DND-41 (cell line): ENCODE measurements at regions not wholly inside any gene's neighbourhood (a gene's known extent, or its start where the extent isn't known, plus 50 kb on each side); places are given as distances from the start of the nearest gene placed in this dataset.

Source experiments
- CTCF ChIP-seq: IDR thresholded peaks from 2 replicates; pipeline ENCODE4 v1.5.1; 2012; ENCODE audit warnings: borderline replicate concordance, low read length, moderate library complexity, mild to moderate bottlenecking; ENCODE audit not compliant: poor library complexity, severe bottlenecking; ENCODE audit errors: extremely low read depth
- EZH2 ChIP-seq: IDR thresholded peaks from 3 replicates; pipeline ENCODE4 v1.6.1; 2012; ENCODE audit warnings: borderline replicate concordance, low read depth, mild to moderate bottlenecking, moderate library complexity, low read length, inconsistent platforms; ENCODE audit not compliant: severe bottlenecking

- TF ChIP-seq CTCF (no peak), EZH2 (no peak)
Observed at GRCh38 chr13:22563272-22563671, 617.5 kb upstream of the SGCG start.
